ENCODE measurements at regions not wholly inside any gene's neighbourhood (a gene's known extent, or its start where the extent isn't known, plus 50 kb on each side); places are given as distances from the start of the nearest gene placed in this dataset.

DNA sequence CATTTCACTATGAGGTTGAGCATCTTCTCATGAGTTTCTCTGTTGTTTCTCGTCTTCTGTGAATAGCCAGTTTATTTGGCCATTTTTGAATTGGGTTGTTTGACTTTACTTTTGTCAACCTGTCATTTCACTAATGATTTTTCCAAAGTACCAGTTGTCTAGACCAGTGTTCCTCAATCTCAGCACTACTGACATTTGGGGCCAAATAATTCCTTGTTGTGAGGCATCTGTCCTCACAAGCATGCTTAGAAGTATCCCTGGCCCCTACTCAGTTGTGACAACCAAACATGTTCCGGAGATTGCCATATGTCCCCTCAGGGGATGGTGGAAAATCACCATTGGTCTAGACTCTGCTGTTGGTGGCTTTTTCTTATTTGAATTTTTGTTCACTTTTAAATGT, 87.7 kb upstream of the GNAZ start:
- Histone ChIP-seq H3K27ac (no peak overlapping the region), H3K36me3 (no peaks in the 10 kb centered on the region), H3K4me3 (no peak overlapping the region), H3K9me3 (no peaks in the 10 kb centered on the region), H3K4me1 (replicated peaks) (no peaks in the 10 kb centered on the region), H3K27me3 (replicated peaks; ENCODE audit: insufficient read depth) (no peaks in the 10 kb centered on the region)
- TF ChIP-seq, protein P1, sequence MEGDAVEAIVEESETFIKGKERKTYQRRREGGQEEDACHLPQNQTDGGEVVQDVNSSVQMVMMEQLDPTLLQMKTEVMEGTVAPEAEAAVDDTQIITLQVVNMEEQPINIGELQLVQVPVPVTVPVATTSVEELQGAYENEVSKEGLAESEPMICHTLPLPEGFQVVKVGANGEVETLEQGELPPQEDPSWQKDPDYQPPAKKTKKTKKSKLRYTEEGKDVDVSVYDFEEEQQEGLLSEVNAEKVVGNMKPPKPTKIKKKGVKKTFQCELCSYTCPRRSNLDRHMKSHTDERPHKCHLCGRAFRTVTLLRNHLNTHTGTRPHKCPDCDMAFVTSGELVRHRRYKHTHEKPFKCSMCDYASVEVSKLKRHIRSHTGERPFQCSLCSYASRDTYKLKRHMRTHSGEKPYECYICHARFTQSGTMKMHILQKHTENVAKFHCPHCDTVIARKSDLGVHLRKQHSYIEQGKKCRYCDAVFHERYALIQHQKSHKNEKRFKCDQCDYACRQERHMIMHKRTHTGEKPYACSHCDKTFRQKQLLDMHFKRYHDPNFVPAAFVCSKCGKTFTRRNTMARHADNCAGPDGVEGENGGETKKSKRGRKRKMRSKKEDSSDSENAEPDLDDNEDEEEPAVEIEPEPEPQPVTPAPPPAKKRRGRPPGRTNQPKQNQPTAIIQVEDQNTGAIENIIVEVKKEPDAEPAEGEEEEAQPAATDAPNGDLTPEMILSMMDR (IDR thresholded peaks at IDR 0.05), result no peak
- no peak for TF ChIP-seq POLR2AphosphoS5 (IDR thresholded peaks at IDR 0.05)
- no peak for TF ChIP-seq POLR2A (IDR thresholded peaks at IDR 0.05)
- 68% methylated on average over 2 of the region's 2 CpGs for WGBS
- DNase-seq (ENCODE audit: low spot score), result no peak
- intact Hi-C loops (cut with DNase I), result no loop called here

- intact Hi-C loops (cut with DNase I), result no loop called here
- 78% methylated on average over 2 of the region's 2 CpGs for WGBS
Observed at GRCh38 chr22:22983123-22983522, 87.2 kb upstream of the GNAZ start.

GRCh38 chr22:22983816-22984215, 86.5 kb upstream of the GNAZ start:
- Histone ChIP-seq H3K27me3 (replicated peaks; ENCODE audit: insufficient read depth) (no peaks in the 10 kb centered on the region), H3K4me1 (replicated peaks) (no peaks in the 10 kb centered on the region), H3K36me3 (no peaks in the 10 kb centered on the region), H3K9me3 (no peaks in the 10 kb centered on the region), H3K4me3 (no peak overlapping the region), H3K27ac (no peak overlapping the region)
- intact Hi-C loops (cut with DNase I), result no loop called here
- no peak for DNase-seq (ENCODE audit: low spot score)
- 63% methylated on average over 1 of the region's 1 CpG for WGBS
- no peak for TF ChIP-seq POLR2A (IDR thresholded peaks at IDR 0.05)
- TF ChIP-seq, protein P1 (IDR thresholded peaks at IDR 0.05), result no peak
- no peak for TF ChIP-seq POLR2AphosphoS5 (IDR thresholded peaks at IDR 0.05)

More at GRCh38 chr22:22983123-22983522, 87.2 kb upstream of the GNAZ start:
- no peaks in the 10 kb centered on the region for H3K27me3 ChIP-seq (replicated peaks; ENCODE audit: insufficient read depth)
- no peaks in the 10 kb centered on the region for H3K36me3 ChIP-seq
- H3K4me3 ChIP-seq, result no peak overlapping the region
- H3K27ac ChIP-seq, result no peak overlapping the region
- H3K4me1 ChIP-seq (replicated peaks), result no peaks in the 10 kb centered on the region
- TF ChIP-seq, protein P1 (IDR thresholded peaks at IDR 0.05), result no peak
- TF ChIP-seq POLR2AphosphoS5 (IDR thresholded peaks at IDR 0.05) (no peak), POLR2A (IDR thresholded peaks at IDR 0.05) (no peak)
- DNase-seq (ENCODE audit: low spot score), result no peak
- no peaks in the 10 kb centered on the region for H3K9me3 ChIP-seq

DNA sequence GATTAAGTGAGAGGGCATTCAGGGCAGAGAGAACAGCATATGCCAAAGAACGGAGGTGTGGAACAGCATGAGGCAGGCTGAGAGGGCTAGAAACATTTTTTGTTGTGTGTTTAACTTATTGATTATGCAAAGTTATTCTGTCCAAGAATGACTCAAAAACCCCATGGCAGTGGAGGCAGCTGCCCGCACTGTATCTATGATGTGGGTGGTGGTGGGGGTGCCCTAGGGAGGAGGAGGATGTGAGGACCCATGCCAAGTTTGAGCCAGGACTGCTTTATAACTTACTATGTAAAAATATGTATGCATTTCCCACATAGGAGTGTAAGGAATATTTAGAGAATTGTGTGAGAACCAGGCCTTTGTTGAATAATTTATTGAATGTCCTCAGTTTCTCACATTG, 85.4 kb upstream of the GNAZ start:
- Histone ChIP-seq H3K27me3 (replicated peaks; ENCODE audit: insufficient read depth) (no peaks in the 10 kb centered on the region), H3K9me3 (no peaks in the 10 kb centered on the region), H3K27ac (no peak overlapping the region), H3K4me3 (no peak overlapping the region), H3K36me3 (no peaks in the 10 kb centered on the region), H3K4me1 (replicated peaks) (no peaks in the 10 kb centered on the region)
- TF ChIP-seq, protein P1 (IDR thresholded peaks at IDR 0.05), result no peak
- TF ChIP-seq POLR2A (IDR thresholded peaks at IDR 0.05) (no peak), POLR2AphosphoS5 (IDR thresholded peaks at IDR 0.05) (no peak)
- no peak for DNase-seq (ENCODE audit: low spot score)
- 93% methylated on average over 2 of the region's 2 CpGs for WGBS
- intact Hi-C loops (cut with DNase I), result no loop called here

GRCh38 chr22:22986008-22986407, 84.3 kb upstream of the GNAZ start:
- H3K4me1 ChIP-seq (replicated peaks), result no peaks in the 10 kb centered on the region
- WGBS, result 91% methylated on average over 2 of the region's 2 CpGs
- no peak for DNase-seq (ENCODE audit: low spot score)
- no peaks in the 10 kb centered on the region for H3K9me3 ChIP-seq
- H3K4me3 ChIP-seq, result no peak overlapping the region
- H3K27me3 ChIP-seq (replicated peaks; ENCODE audit: insufficient read depth), result no peaks in the 10 kb centered on the region
- intact Hi-C loops (cut with DNase I), result no loop called here
- no peaks in the 10 kb centered on the region for H3K36me3 ChIP-seq
- no peak for TF ChIP-seq POLR2A (IDR thresholded peaks at IDR 0.05)
- TF ChIP-seq POLR2AphosphoS5 (IDR thresholded peaks at IDR 0.05), result no peak
- TF ChIP-seq, protein P1 (IDR thresholded peaks at IDR 0.05), result no peak
- H3K27ac ChIP-seq, result no peak overlapping the region
